Stimulated activated CD8-positive, alpha-beta memory T cell treated with anti-CD3 and anti-CD28 coated beads, Interleukin-7, amount 100 ng/mL, for 4 hours (primary cell): ENCODE measurements at regions not wholly inside any gene's neighbourhood (a gene's known extent, or its start where the extent isn't known, plus 50 kb on each side); places are given as distances from the start of the nearest gene placed in this dataset.
A peak's percentile ranks its signal among the peaks of the same experiment; 100 is the strongest.

Experiments used
- DNase-seq, 2 donors: peaks; one replicate each; pipeline ENCODE4 v3.0.0-alpha.2; 2020; ENCODE audit warnings: low read depth in 2 of 2

- no peak for DNase-seq
Observed at GRCh38 chr17:73694491-73694890, 50.2 kb upstream of the SDK2 start.

- DNase-seq: no peak
Observed at GRCh38 chr17:73695035-73695738, 50.9 kb upstream of the SDK2 start.

- DNase-seq: no peak
Observed at GRCh38 chr17:73696251-73696650, 52.0 kb upstream of the SDK2 start.

DNA sequence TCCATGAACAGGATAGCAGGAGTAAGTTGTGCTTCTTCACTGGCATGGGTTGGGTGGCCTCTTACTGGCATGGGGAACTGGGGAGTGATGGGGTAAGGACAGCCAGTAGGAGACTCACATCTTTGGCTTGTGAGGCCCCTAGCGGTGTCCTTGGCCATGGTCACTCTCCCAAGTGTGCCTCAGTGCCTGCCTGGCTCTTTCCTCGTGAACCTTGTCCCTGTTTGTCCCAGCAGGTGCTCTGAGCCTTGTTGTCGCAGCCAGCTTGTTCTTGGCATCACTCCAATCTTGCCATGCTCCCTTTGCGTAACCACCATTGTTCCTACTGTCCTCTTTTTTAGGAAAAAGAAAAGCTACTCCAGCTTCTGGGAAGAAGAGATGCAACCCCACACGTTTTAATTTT lies 53.6 kb upstream of the SDK2 start:
- no peak for DNase-seq

DNA sequence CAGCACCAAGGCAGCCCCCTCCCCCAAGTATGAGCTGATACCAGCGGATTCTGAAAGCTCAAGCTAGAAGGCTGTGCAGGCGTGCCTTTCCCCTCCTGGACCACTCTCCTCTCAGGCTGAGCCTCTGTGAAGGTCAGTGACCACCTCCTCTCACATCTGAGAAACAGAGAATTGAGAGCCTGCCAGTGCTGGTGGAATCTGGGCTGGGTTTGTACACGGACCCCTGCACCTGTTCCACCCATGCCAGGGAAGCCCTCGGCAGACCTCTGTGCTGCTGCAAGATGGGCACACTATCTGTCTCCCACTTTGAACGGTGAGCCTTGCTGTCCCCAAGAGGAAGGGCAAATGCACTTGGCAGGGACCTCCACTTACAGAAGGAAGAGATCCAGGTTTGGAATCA lies 54.7 kb upstream of the SDK2 start:
- DNase-seq: no peak

GRCh38 chr17:73701701-73702100 lies 57.5 kb upstream of the SDK2 start:
- DNase-seq: no peak

GRCh38 chr17:73703192-73703591 lies 58.9 kb upstream of the SDK2 start:
- no peak for DNase-seq

DNA sequence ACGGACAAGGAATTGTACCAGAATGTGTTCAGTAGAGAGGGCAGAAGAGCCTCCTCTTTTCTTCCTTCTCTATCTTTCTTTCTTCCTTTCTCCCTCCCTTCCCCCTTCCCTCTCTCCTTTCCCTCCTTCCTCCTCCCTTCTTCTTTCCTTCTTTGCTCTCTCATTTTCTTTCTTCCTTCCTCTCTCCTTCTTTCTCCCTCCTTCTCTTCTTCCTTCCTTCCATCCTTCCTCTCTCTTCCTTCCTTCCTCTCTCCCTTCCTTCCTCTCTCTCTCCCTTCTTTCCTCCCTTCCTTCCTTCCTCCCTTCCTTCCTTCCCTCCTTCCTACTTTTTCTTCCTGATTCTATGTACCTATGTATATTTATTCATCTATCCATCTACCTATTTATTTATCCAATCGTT lies 59.7 kb upstream of the SDK2 start:
- DNase-seq: no peak

GRCh38 chr17:73705594-73705993 lies 61.3 kb upstream of the SDK2 start:
- no peak for DNase-seq

DNA sequence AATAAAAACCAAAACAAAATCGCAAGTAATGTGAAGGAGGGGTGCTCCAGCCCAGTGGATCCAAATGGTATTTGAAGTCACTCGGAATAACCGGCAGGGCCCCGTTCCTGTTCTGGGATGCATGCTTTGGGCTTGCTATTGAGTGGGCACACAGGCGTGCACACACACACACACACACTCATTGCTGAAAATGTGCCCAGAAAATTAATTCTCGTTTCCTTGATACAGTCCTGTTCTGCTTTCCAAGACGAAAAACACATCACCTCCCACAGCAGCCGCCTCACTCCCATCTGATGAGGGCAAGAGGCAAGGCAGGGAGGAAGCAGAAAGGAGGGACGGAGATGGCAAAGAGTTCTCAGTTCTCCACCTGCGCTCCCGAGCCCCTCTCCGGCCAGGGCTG lies 62.2 kb upstream of the SDK2 start:
- no peak for DNase-seq

DNA sequence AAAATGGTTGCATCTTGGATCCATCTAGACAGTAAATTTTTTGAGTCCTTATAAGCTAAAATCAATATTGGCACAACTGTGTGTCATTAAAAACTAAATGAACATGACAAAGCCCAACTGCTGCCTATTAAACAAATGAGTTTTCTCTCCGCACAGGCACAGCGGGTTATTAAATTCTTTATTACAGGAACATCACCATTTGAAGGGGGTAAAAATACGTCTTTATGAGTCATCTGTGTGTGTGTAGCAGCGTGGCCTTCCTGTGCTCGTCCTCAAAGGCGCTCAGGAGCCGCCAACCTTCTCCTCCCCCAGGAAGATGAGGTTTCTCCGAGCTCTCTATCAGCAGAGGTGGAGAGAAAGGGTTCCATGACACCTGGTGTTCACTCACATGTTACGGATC lies 62.6 kb upstream of the SDK2 start:
- DNase-seq: no peak

GRCh38 chr17:73707358-73707757 lies 63.1 kb upstream of the SDK2 start:
- no peak for DNase-seq

DNA sequence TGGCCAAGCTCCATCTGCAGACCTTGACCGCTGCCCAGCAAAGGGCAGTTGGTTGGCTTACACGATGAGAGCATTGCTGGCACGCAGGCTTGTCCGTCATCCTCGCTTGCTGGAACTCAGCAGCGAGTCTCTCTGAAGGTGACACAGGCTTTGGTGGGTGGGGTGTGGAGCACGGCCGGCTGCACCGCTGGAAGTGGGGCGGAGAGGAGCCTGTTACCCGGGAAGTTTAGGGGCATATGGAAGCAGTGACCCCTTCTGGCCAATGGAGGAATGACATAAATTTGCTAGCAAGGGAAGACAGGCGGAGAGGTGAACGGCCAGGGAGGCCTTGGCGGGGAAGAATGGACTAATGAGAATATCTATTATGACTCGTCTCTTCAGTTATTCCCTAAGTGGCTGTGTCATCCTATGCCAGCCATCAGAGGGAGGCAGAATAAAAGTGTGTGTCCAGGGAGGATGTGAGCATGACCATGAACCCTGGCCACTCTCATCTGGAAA lies 65.9 kb upstream of the SDK2 start:
- peak; percentile 11 to 26 for DNase-seq

GRCh38 chr17:73711184-73711583 lies 66.9 kb upstream of the SDK2 start:
- no peak for DNase-seq

GRCh38 chr17:73711916-73712315 lies 67.7 kb upstream of the SDK2 start:
- no peak for DNase-seq

- no peak for DNase-seq
Observed at GRCh38 chr17:73713136-73713535, 68.9 kb upstream of the SDK2 start.

DNA sequence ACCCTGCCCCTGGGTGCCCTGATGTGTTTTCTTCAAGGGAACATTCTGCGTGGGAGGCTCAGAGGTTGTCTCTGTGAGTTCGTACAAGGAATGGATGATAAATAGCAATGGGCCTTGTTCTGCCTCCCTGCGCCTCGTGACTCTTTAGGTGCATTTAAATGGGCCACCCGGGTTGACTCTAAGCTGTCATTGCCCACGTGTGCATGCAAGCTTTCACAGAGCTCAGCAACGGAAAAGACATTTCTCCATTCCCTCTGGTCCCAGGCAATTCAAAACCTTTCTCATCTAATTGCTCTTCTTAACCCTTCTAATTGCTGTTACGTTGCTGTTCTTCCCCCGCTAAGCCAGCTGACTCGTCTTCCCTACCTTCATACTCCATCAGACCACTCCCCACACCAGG lies 71.5 kb upstream of the SDK2 start:
- no peak for DNase-seq

DNA sequence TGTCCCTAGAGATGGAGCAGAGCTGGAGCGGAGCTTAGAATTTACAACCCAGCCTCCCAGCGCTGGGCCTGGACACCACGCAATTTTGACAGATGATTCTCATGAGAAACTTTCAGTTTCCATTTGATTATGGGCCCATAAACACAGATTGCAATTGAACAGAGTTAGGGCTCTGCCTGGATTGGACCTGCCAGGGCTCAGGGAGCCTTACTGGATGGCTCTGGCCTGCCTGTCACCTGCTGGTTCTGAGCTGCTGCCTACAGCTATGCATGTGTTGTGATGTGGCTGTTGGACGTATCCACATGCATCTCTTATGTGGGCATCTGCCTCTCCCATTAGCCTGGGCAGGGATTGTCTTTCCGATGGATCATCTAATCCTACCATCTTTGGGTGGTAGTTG lies 73.4 kb upstream of the SDK2 start:
- no peak for DNase-seq

DNA sequence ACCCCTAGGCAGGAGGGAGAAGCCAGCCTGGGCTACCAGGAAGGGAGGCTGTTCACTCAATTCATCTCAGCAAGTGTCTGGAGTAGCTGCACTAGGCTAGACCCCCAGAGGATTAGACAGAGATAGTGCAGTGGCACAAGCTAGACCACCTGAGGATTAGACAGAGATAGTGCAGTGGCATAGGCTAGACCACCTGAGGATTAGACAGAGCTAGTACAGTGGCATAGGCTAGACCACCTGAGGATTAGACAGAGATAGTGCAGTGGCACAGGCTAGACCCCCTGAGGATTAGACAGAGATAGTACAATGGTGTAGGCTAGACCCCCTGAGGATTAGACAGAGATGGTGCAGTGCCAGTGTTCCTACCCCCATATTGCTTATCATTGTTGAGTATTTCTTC lies 74.1 kb upstream of the SDK2 start:
- no peak for DNase-seq

GRCh38 chr17:73718912-73719311 lies 74.7 kb upstream of the SDK2 start:
- no peak for DNase-seq

GRCh38 chr17:73719588-73720071 lies 75.4 kb upstream of the SDK2 start:
- DNase-seq: no peak

DNA sequence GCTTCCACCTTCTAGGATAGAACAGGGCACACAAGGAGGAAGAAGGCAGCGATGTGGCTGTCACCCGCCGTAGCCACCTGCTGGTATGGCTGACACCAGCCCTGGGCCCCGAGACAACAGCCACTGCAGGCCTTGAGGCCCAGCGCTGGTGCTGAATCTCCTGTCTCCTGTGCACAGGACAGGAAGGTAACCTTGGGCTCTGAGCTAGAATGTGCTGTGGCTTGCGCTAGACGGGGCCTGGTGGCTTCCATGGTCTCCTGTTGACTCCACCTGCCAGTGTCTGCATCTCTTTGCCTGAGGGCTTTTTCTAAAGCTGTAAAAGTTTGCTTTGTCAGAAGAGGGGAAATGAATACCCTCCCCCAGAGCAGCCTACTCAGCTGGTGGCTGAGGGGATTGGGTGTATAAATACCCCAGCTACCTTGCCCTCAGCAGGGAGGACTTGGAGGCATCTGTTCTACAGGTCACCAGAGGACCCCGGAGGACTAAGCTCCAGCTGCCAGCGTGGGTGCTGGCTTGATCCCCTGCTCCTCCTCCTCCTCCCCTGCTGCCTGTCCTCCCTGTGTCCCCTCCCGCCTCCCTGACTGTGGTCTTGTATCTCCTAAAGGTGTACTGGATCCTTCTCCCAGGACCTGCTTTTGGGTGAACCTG lies 76.1 kb upstream of the SDK2 start:
- DNase-seq: no peak

DNA sequence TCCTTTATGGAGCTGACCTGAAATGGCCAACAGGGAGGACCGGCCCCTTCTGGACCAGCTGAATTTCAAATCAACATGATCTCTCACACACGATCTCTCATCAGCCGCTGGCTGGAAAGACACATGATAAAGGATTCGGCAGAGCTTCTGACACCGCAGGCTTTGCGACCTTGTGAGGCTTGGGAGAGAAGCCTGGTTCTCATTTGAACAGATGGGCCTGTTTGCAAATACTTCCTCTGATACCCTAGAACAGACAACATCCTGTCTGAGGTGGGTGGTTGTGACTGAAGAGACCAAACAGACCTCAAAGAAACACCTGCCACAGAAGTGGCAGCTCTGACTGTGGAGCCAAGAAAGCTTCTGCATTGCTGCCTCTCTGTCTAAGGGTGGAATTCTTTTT lies 77.9 kb upstream of the SDK2 start:
- DNase-seq: no peak

- DNase-seq: no peak
Observed at GRCh38 chr17:73723317-73723716, 79.1 kb upstream of the SDK2 start.
